ENCODE measurements at regions not wholly inside any gene's neighbourhood (a gene's known extent, or its start where the extent isn't known, plus 50 kb on each side); places are given as distances from the start of the nearest gene placed in this dataset.

DNA sequence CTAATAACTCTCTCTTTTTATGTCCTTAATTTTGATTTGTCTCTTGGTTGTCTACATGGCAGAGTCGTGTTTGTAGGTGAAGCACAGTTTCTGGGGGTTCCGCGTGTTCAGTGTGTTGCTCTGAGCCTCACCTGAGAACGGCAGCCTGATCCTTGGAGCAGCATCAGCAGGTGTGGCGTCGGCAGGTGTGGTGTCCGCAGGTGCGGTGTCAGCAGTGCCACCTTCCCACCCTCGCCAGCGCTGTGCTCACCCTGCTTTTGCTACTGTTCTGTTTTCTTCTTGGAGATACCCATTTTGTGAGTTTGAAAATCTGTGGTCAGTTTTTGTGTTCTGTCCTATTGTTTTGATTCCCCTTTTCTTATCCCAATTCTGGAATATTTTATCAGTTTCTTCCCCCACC is 406.6 kb downstream of the GLRX3 start:
- no peak for TF ChIP-seq EZH2 (IDR thresholded peaks at IDR 0.05; ENCODE audit: low read length)
- TF ChIP-seq, protein P1, sequence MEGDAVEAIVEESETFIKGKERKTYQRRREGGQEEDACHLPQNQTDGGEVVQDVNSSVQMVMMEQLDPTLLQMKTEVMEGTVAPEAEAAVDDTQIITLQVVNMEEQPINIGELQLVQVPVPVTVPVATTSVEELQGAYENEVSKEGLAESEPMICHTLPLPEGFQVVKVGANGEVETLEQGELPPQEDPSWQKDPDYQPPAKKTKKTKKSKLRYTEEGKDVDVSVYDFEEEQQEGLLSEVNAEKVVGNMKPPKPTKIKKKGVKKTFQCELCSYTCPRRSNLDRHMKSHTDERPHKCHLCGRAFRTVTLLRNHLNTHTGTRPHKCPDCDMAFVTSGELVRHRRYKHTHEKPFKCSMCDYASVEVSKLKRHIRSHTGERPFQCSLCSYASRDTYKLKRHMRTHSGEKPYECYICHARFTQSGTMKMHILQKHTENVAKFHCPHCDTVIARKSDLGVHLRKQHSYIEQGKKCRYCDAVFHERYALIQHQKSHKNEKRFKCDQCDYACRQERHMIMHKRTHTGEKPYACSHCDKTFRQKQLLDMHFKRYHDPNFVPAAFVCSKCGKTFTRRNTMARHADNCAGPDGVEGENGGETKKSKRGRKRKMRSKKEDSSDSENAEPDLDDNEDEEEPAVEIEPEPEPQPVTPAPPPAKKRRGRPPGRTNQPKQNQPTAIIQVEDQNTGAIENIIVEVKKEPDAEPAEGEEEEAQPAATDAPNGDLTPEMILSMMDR (optimal IDR thresholded peaks at IDR 0.05 in 1 of 3, IDR thresholded peaks at IDR 0.05 in 1 of 3, conservative IDR thresholded peaks at IDR 0.05 in 1 of 3; ENCODE audit: extremely low read depth in 1 of 3, insufficient read depth in 2 of 3, low read length in 3 of 3): no peak
- Histone ChIP-seq H3K9me3 (ENCODE audit: control insufficient read depth, low read depth, low read length) (peaks cover 5% of the 10 kb centered on the region), H4K20me1 (ENCODE audit: control insufficient read depth, extremely low read depth, insufficient read depth, low read length) (no peaks in the 10 kb centered on the region), H3K4me3 (ENCODE audit: control insufficient read depth in 2 of 3, extremely low read depth in 1 of 3, insufficient read depth in 2 of 3, low read depth in 1 of 3, low read length in 3 of 3) (no peak overlapping the region), H3K4me2 (ENCODE audit: control insufficient read depth, extremely low read depth, insufficient read depth, low read depth, low read length) (no peak overlapping the region), H3K79me2 (ENCODE audit: control insufficient read depth, insufficient read depth, low read length) (no peaks in the 10 kb centered on the region), H3K9ac (ENCODE audit: control insufficient read depth, extremely low read depth, insufficient read depth, low read length) (no peak overlapping the region), H3K27ac (ENCODE audit: control insufficient read depth, insufficient read depth, low read length) (no peak overlapping the region), H3K36me3 (ENCODE audit: control insufficient read depth in 2 of 2, extremely low read depth in 1 of 2, insufficient read depth in 2 of 2, low read length in 2 of 2) (no peaks in the 10 kb centered on the region), H2AFZ (ENCODE audit: control insufficient read depth, low read length) (no peak overlapping the region), H3K9me1 (ENCODE audit: control insufficient read depth, extremely low read depth, insufficient read depth, low read length) (no peaks in the 10 kb centered on the region), H3K4me1 (ENCODE audit: control insufficient read depth, extremely low read depth, insufficient read depth, low read length) (no peaks in the 10 kb centered on the region), H3K27me3 (ENCODE audit: control insufficient read depth, extremely low read depth, insufficient read depth, low read length) (no peaks in the 10 kb centered on the region)
- FAIRE-seq (no peak), DNase-seq (ENCODE audit: low read depth, low spot score) (no peak)
- dilution Hi-C loops (cut with MboI; ENCODE audit: extremely low pct_ligation_motif_present, low sequenced_read_pairs): no loop called here

DNA sequence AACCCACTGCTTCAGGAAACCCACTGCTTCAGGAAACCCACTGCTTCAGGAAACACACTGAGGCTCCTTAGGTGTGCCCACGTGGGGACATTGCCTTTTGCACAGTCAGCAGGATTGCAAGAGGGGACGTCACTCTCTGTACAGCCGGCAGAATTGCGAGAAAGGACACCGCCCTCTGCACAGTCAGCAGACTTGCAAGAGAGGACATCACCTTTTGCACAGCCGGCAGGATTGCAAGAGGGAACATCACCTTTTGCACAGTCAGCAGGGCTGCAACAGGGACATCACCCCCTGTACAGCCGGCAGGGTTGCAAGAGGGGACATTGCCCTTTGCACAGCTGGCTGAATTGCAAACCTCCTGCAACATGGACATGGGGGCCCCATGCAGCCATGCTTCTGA is 407.6 kb downstream of the GLRX3 start:
- H3K9ac ChIP-seq (ENCODE audit: control insufficient read depth, extremely low read depth, insufficient read depth, low read length): no peak overlapping the region
- FAIRE-seq (no peak), DNase-seq (ENCODE audit: low read depth, low spot score) (no peak)
- no peaks in the 10 kb centered on the region for H3K79me2 ChIP-seq (ENCODE audit: control insufficient read depth, insufficient read depth, low read length)
- no peak for TF ChIP-seq EZH2 (IDR thresholded peaks at IDR 0.05; ENCODE audit: low read length)
- TF ChIP-seq, protein P1 (optimal IDR thresholded peaks at IDR 0.05 in 1 of 3, IDR thresholded peaks at IDR 0.05 in 1 of 3, conservative IDR thresholded peaks at IDR 0.05 in 1 of 3; ENCODE audit: extremely low read depth in 1 of 3, insufficient read depth in 2 of 3, low read length in 3 of 3): no peak
- dilution Hi-C loops (cut with MboI; ENCODE audit: extremely low pct_ligation_motif_present, low sequenced_read_pairs): no loop called here
- H3K4me2 ChIP-seq (ENCODE audit: control insufficient read depth, extremely low read depth, insufficient read depth, low read depth, low read length): no peak overlapping the region
- H3K4me3 ChIP-seq (ENCODE audit: control insufficient read depth in 2 of 3, extremely low read depth in 1 of 3, insufficient read depth in 2 of 3, low read depth in 1 of 3, low read length in 3 of 3): no peak overlapping the region
- no peaks in the 10 kb centered on the region for H3K36me3 ChIP-seq (ENCODE audit: control insufficient read depth in 2 of 2, extremely low read depth in 1 of 2, insufficient read depth in 2 of 2, low read length in 2 of 2)
- H3K9me1 ChIP-seq (ENCODE audit: control insufficient read depth, extremely low read depth, insufficient read depth, low read length): no peaks in the 10 kb centered on the region
- H4K20me1 ChIP-seq (ENCODE audit: control insufficient read depth, extremely low read depth, insufficient read depth, low read length): no peaks in the 10 kb centered on the region
- H3K4me1 ChIP-seq (ENCODE audit: control insufficient read depth, extremely low read depth, insufficient read depth, low read length): no peaks in the 10 kb centered on the region
- no peaks in the 10 kb centered on the region for H3K27me3 ChIP-seq (ENCODE audit: control insufficient read depth, extremely low read depth, insufficient read depth, low read length)
- H3K9me3 ChIP-seq (ENCODE audit: control insufficient read depth, low read depth, low read length): peaks cover 5% of the 10 kb centered on the region
- H2AFZ ChIP-seq (ENCODE audit: control insufficient read depth, low read length): no peak overlapping the region
- H3K27ac ChIP-seq (ENCODE audit: control insufficient read depth, insufficient read depth, low read length): no peak overlapping the region
